HEK293T (cell line): ENCODE measurements at regions not wholly inside any gene's neighbourhood (a gene's known extent, or its start where the extent isn't known, plus 50 kb on each side); places are given as distances from the start of the nearest gene placed in this dataset.
A peak's percentile ranks its signal among the peaks of the same experiment; 100 is the strongest.
"Not testable (repeated sequence)": the region's sequence is repeated elsewhere in the genome, so short reads cannot be mapped to it uniquely, and the experiment has no call there.

Source experiments
- CTCF ChIA-PET: fragments of 350-600 bp; formaldehyde crosslinking; extraction: SDS; loops from one replicate; lab custom pipeline; 2021; ENCODE audit warnings: antibody characterized with exemption, inconsistent platforms; lab: Yijun Ruan, JAX
- POLR2A ChIA-PET: fragments of 350-600 bp; formaldehyde crosslinking; extraction: SDS; loops from one replicate; lab custom pipeline; 2020; ENCODE audit warnings: antibody characterized with exemption, inconsistent platforms; lab: Yijun Ruan, JAX
- DNase-seq: peaks from one replicate; pipeline ENCODE4 v3.0.0; 2012; ENCODE audit warnings: mixed read lengths; ENCODE audit errors: extremely low spot score
- ARNT ChIP-seq: fragments of 450-650 bp; IDR thresholded peaks from 2 replicates; pipeline ENCODE4 v1.6.1; 2017; ENCODE audit warnings: mild to moderate bottlenecking
- BHLHE40 ChIP-seq: fragments of 450-650 bp; IDR thresholded peaks from 2 replicates; pipeline ENCODE4 v1.6.1; 2016; ENCODE audit warnings: mild to moderate bottlenecking, moderate library complexity, borderline replicate concordance
- CTBP1 ChIP-seq: fragments of 450-650 bp; IDR thresholded peaks from 2 replicates; pipeline ENCODE4 v1.6.1; 2016; ENCODE audit warnings: borderline replicate concordance
- ELF4 ChIP-seq: fragments of 450-650 bp; IDR thresholded peaks from 2 replicates; pipeline ENCODE4 v1.6.1; 2017; ENCODE audit warnings: antibody characterized with exemption
- FOXA1 ChIP-seq: fragments of 450-650 bp; IDR thresholded peaks from 2 replicates; pipeline ENCODE4 v1.6.1; 2016; ENCODE audit warnings: mild to moderate bottlenecking
- FOXK2 ChIP-seq: fragments of 450-650 bp; IDR thresholded peaks from 2 replicates; pipeline ENCODE4 v1.6.1; 2016; ENCODE audit warnings: mild to moderate bottlenecking
- FOXM1 ChIP-seq: fragments of 450-650 bp; IDR thresholded peaks from 2 replicates; pipeline ENCODE4 v1.6.1; 2017; ENCODE audit warnings: mild to moderate bottlenecking, borderline replicate concordance
- HDGF ChIP-seq: fragments of 450-650 bp; IDR thresholded peaks from 2 replicates; pipeline ENCODE4 v1.6.1; 2017; ENCODE audit warnings: antibody characterized with exemption, borderline replicate concordance
- L3MBTL2 ChIP-seq: fragments of 450-650 bp; conservative IDR thresholded peaks from 2 replicates; pipeline ENCODE4 v1.6.1; 2016; ENCODE audit warnings: mild to moderate bottlenecking
- LEF1 ChIP-seq: fragments of 450-650 bp; IDR thresholded peaks from 2 replicates; pipeline ENCODE4 v1.6.1; 2017; ENCODE audit warnings: mild to moderate bottlenecking, borderline replicate concordance
- NFRKB ChIP-seq: fragments of 450-650 bp; IDR thresholded peaks from 2 replicates; pipeline ENCODE4 v1.6.1; 2016; ENCODE audit warnings: mild to moderate bottlenecking, moderate library complexity
- PKNOX1 ChIP-seq: fragments of 450-650 bp; IDR thresholded peaks from 2 replicates; pipeline ENCODE4 v1.6.1; 2016
- SP1 ChIP-seq: fragments of 450-650 bp; IDR thresholded peaks from 2 replicates; pipeline ENCODE4 v1.6.1; 2017
- SUZ12 ChIP-seq: fragments of 450-650 bp; IDR thresholded peaks from 2 replicates; pipeline ENCODE4 v1.6.1; 2016; ENCODE audit warnings: mild to moderate bottlenecking
- TARDBP ChIP-seq: fragments of 450-650 bp; IDR thresholded peaks from 2 replicates; pipeline ENCODE4 v1.6.1; 2016
- ZNF384 ChIP-seq: fragments of 450-650 bp; IDR thresholded peaks from 2 replicates; pipeline ENCODE4 v1.6.1; 2016

GRCh38 chr7:96778263-96778662 lies 68.6 kb upstream of the SEM1 start:
- CTCF ChIA-PET, result no interaction called here
- TF ChIP-seq FOXA1 (no peak), FOXM1 (no peak), SUZ12 (no peak), TARDBP (no peak), NFRKB (no peak), FOXK2 (no peak), LEF1 (no peak), SP1 (no peak), ELF4 (no peak), CTBP1 (no peak)
- peak; percentile 9 for DNase-seq
- POLR2A ChIA-PET, result no interaction called here

- POLR2A ChIA-PET, result no interaction called here
- CTCF ChIA-PET, result no interaction called here
- no peak for DNase-seq
- TF ChIP-seq FOXK2, result no peak
- TF ChIP-seq BHLHE40, result no peak
- no peak for TF ChIP-seq CTBP1
- TF ChIP-seq ZNF384, result no peak
- no peak for TF ChIP-seq FOXA1
- no peak for TF ChIP-seq HDGF
- TF ChIP-seq L3MBTL2, result no peak
- no peak for TF ChIP-seq TARDBP
- no peak for TF ChIP-seq LEF1
- no peak for TF ChIP-seq NFRKB
- TF ChIP-seq ELF4, result no peak
- no peak for TF ChIP-seq SUZ12
- TF ChIP-seq SP1, result no peak
- no peak for TF ChIP-seq FOXM1
- TF ChIP-seq ARNT, result no peak
- no peak for TF ChIP-seq PKNOX1
Measured at GRCh38 chr7:96781919-96782318, 72.3 kb upstream of the SEM1 start.

GRCh38 chr7:96782686-96783298 lies 73.1 kb upstream of the SEM1 start:
- DNase-seq, POLR2A ChIA-PET, CTCF ChIA-PET: not testable (repeated sequence)

GRCh38 chr7:96784597-96784996 lies 75.0 kb upstream of the SEM1 start:
- POLR2A ChIA-PET, result no interaction called here
- TF ChIP-seq L3MBTL2 (no peak), HDGF (no peak), BHLHE40 (no peak), CTBP1 (no peak), ZNF384 (no peak), PKNOX1 (no peak), NFRKB (no peak), LEF1 (no peak), TARDBP (no peak)
- no peak for DNase-seq
- CTCF ChIA-PET, result no interaction called here

GRCh38 chr7:96786261-96786997 lies 76.8 kb upstream of the SEM1 start:
- TF ChIP-seq L3MBTL2 (no peak), ZNF384 (no peak), CTBP1 (no peak), HDGF (no peak), ELF4 (no peak), LEF1 (no peak), FOXK2 (no peak), FOXA1 (no peak), BHLHE40 (no peak), SP1 (no peak), SUZ12 (no peak), PKNOX1 (no peak), FOXM1 (no peak), NFRKB (no peak), TARDBP (no peak), ARNT (no peak)
- no peak for DNase-seq
- ChIA-PET POLR2A (no interaction called here), CTCF (no interaction called here)

GRCh38 chr7:96786998-96787395 lies 77.4 kb upstream of the SEM1 start:
- CTCF ChIA-PET, result no interaction called here
- TF ChIP-seq NFRKB (no peak), SP1 (no peak), ELF4 (no peak), LEF1 (no peak), ZNF384 (no peak), SUZ12 (no peak), FOXA1 (no peak), TARDBP (no peak), BHLHE40 (no peak), FOXK2 (no peak), ARNT (no peak), HDGF (no peak), L3MBTL2 (no peak), FOXM1 (no peak), PKNOX1 (no peak), CTBP1 (no peak)
- POLR2A ChIA-PET, result no interaction called here
- no peak for DNase-seq
